SH-SY5Y (cell line): ENCODE measurements at regions not wholly inside any gene's neighbourhood (a gene's known extent, or its start where the extent isn't known, plus 50 kb on each side); places are given as distances from the start of the nearest gene placed in this dataset.

ENCODE experiments used
- GATA2 ChIP-seq: IDR thresholded peaks from 2 replicates; pipeline ENCODE4 v1.6.1; 2011; ENCODE audit warnings: mild to moderate bottlenecking, low read depth, low read length
- GATA3 ChIP-seq: IDR thresholded peaks from 2 replicates; pipeline ENCODE4 v1.6.1; 2011; ENCODE audit warnings: low read depth, mild to moderate bottlenecking, low read length, moderate library complexity

DNA sequence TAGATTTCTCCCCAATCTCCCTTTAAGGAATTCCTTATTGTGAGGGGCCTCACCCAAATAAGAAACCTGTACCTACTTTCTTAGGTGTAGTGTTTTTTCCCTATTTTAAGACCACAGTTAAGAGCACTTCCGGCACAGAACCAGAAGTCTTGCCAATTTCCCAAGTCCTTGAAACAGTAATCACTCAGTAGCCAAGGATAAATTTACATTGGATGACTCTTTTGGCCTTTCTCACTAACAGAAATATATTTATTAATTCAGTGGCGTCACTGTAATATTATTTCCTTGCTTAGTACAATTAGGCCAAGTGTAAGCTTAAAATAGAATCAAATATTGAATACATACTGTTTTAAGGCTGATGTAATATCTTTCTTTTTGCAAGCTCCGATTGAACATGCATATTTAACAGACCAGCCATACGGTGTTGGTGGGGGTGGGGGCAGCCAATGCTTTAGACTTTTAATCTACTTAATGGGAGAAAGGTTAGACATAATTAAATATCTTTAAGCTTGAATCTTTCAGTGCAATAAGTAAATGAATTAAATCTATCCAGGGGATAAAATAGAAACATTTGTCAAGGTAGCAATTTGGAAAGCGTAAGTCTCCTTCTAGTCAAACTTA lies 50.8 kb upstream of the ITGA6 start:
- TF ChIP-seq GATA3 (no peak), GATA2 (no peak)
